ENCODE measurements at regions not wholly inside any gene's neighbourhood (a gene's known extent, or its start where the extent isn't known, plus 50 kb on each side); places are given as distances from the start of the nearest gene placed in this dataset.
"Not testable (repeated sequence)": the region's sequence is repeated elsewhere in the genome, so short reads cannot be mapped to it uniquely, and the experiment has no call there.

DNA sequence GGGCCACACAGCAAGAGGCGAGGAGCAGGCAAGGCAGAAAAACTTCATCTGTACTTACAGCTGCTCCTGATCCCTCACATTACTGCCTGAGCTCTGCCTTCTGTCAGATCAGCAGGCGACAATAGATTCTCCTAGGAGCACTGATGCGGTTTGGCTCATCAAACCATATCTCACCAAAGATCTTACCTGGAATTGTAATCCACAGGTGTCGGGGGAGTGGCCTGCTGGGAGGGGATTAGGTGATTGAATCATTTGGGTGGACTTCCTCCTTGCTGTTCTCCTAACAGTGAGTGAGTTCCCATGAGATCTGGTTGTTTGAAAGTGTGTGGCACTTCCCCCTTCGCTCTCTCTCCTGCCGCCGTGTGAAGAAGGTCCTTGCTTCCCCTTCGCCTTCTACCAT lies 647.3 kb downstream of the SOCS6 start:
- no peak for DNase-seq

DNA sequence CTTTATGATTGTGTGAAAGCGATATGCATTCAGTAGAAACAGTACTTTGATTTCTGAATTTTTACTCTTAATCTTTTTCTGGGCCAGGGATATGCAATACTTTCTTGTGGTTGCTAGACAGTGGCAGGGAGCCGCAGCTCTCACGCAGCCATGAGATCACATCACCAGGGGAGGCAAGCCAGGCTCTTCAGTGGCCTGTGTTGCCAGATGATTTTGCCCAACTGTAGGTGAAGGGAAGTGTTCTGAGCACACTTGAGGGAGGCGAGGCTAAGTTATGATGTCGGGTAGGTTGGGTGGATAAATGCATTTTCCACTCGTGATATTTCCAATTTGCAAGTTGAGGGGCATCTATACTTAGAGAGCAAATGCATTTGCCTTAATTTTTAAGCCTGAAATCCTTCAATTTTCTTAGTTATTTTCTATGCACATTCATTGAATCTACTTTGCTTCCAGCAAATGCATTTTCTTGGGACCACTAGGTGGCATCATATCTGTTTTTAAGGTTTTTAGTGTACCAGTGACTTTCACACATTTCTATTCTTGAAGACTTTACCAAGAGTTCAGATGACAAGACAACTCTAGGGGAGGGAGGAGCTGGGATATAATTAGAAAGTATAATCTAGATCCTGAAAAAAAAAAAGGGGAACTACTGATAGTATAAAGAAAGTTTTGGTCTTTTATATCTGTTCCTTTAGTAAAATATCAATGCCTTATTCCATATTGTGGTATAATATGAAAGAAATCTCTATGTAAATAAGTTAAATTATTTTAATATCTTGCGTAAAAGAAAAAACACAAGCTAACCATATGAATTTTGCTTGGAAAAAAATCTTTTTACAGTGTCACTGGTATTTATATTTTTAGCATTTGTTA lies 643.3 kb downstream of the SOCS6 start:
- DNase-seq, result peak; percentile 26

DNA sequence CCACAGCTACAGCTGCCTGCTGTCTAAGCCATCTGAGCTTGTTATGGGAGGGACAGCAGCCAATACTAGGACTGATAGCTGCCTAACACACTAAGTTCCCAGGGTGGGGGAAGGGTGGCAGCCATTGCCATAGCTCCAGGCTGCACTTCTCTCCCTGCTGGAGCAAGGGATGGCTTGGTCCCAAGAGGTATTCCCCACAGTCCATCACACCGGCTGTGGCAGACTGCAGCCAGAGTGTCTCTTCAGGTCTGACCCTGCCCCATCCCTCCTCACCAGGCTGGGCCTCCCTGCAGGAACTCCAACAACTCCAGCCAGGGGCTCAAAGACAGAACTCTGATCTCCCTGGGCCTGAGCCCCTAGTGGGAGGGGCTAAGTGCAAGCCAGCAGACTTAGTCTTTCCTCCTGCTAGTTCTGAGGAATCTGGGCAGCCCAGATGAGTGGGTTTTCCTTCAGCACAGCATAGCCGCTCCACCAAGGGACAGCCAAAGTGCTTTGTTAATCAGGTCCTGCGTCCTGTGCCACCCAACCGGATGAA lies 632.1 kb downstream of the SOCS6 start:
- DNase-seq, result no peak

DNA sequence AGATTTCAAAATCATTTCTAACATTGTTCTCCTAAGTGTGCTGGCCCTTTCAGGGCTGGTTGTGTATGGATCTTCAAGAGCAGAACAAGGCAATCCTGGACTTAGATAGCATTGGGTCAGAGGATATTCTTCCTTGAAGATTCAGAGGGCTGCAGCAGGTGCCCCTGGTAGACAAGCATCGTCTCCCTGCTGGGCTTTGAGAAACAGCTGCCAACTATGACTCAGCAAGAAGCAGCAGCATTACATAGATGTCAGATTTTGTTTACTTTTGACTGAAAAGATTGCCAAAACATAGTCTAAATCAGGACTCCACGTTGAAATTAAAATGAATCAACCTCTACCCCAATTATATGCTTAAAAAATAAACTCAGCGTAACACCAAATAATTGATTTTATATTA lies 618.8 kb downstream of the SOCS6 start:
- DNase-seq, result no peak

DNA sequence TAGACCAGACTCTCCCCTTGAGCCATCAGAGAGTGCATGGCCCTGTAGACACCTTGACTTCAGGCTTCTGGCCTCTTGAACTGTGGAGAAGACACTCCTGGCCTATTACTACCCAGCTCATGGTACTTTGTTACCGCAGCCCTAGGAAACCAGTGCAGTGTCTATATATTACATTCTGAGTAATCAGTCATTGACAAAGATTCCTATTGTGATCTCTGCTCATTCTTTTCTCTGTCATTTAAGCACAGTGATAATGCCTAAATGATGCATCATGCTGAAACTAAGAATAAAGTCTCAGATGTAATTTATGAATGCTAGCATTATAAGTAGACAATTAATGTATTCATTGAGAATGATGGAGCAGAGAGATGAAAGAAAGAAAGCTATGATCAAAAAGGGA lies 603.5 kb downstream of the SOCS6 start:
- no peak for DNase-seq

DNA sequence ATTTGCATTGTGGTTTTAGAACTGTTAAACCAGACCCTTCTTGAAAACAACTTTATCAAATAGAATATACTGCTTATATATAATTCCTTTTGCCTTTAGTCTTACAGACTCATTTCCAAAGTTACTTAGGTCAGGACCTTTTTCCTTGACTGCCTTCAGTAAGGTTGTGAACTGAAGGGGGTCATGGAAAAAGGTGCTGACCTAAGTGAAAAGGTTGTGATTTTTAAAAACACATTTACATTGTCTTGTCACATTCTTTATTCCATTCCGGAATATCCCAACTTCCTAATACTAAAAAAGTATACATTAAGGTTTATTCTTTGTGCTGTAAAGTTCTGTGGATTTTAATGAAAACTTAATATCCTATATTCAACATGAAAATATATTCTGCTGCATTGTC lies 581.4 kb downstream of the SOCS6 start:
- DNase-seq, result no peak

DNA sequence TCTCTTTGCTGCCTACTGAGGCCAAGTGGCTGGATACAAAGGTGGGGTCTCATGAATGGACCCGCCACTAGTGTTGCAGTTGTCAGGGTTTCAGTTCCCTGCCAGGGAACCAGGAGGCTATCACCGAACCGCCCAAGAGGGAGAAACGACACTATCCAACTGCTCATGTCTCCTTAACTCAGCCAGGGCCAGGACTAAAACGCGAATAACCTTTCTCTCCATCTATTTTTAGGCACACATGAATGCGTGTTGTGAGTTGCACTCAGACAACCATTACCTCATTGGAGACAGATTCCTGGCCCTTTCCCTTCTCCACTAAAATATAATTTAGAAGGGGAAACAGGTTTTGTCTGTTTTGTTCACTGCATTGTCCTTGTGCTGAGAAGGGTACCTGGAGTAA lies 559.5 kb downstream of the SOCS6 start:
- DNase-seq, result no peak

DNA sequence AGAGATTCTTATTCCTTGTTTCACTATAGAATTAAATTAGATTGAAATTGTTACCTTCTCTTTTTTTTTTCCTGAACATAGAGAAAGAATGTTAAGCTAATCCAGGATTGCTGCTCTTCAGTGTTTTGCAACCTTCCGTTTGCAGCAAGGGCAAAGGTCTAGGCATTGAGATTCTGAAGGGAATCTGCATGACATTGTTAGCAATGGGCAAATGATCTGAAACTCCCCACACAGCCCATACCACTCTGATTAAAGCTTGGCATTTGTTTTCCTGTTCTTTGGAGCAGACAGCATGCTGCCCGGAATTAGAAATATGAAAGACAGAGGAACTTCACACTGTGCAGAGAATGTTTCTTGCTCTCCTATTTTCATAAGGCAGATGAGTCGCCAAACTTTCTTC lies 551.8 kb downstream of the SOCS6 start:
- DNase-seq, result no peak

DNA sequence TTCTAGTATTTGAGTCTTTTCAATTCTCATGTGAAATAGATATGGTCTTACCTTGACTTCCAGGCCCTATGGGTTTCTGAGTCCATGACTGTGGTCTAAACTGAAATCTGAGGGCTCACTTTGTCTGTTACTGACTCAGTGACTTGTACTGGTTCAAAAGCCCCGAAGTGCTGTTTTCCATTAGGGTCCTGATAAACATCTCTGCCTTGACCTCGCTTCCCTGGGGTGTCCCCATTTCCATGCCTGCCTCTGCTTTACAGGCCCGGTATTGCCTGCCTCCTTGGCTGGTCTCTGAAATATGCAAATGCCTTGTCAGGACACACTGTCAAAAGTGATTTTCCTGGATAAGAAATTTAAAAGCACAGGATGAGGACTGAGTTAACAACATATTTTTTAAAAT lies 538.8 kb downstream of the SOCS6 start:
- DNase-seq, result no peak

DNA sequence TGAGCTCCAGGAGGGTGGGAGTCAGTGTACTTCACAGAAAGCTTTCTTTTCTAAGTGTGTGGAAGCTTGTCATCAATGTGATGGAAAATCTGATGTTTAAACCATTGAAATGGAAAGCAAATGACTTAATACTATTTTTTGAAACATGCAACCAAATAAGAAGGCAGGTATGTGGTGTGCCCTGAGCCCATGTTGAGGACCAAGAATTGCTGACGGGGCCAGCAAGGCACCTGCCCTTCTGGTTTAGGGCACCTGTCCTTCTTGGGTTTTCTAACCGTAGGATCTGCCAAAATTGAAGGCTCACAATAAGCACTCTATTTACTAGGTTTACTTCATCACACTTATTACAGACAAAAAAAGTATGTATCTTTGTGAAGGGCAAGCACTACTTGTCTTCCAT lies 537.7 kb downstream of the SOCS6 start:
- no peak for DNase-seq

DNA sequence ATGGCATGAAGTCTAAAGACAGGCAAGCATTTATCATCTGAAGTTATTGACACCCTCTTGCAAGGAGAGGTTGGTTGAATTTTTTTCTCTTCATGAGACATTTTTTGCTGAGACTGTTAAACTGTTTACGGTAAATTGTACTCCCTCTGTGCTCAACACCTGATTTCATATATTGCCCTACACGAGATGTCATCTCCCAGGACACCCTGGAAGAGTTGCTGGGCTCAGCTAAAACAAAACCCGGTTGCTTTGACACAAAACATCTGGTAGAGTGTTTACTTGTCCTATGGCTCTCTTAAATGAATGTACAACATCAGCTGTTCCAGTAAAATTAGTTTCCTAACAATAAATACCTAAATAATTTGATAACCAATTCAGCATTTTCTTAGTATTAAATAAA lies 533.8 kb downstream of the SOCS6 start:
- DNase-seq, result no peak

DNA sequence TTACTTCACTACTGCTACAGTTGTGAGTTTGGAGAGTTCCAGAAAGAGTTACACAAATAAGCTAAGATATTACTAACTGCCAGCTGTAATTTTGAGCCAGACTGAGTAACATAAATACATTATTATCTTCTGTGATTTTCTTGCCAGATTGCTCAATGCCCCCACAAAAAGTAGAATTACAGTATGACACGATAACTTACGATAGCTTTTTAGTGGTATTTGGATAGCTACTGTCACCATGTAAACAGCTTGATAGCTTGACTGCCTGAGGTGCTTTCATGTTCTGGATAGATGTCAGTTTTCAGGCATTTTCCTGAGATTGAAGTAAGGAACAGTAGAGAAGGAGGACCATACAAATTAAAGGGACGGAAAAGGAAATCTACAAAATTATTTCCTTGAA lies 533.3 kb downstream of the SOCS6 start:
- no peak for DNase-seq

DNA sequence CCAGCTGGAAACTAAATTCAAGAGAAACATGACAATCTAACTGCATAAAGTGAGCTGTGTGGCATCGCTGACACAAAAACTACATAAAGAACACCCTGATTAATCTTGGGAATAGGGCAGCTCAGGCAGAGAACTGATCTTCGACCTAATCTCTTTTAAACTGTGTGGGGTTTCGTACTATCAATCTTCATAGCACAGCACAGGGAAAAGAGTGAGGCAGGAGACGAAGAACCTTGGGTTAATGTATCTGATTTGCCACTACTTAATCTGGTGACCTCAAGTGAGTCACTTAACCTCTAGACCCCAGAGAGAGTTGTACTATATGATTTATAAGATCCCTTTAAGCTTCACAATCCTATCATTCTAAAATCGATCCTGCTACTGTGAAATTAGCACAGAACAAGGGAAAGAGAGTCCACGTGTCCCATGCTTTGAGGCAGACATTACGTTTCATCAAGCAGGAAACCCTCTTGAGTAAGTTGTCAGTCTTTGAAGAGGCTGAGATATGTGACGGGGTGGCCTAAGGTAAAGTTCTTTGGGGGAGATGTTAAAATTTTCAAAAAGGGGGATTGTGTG lies 519.7 kb downstream of the SOCS6 start:
- no peak for DNase-seq

DNA sequence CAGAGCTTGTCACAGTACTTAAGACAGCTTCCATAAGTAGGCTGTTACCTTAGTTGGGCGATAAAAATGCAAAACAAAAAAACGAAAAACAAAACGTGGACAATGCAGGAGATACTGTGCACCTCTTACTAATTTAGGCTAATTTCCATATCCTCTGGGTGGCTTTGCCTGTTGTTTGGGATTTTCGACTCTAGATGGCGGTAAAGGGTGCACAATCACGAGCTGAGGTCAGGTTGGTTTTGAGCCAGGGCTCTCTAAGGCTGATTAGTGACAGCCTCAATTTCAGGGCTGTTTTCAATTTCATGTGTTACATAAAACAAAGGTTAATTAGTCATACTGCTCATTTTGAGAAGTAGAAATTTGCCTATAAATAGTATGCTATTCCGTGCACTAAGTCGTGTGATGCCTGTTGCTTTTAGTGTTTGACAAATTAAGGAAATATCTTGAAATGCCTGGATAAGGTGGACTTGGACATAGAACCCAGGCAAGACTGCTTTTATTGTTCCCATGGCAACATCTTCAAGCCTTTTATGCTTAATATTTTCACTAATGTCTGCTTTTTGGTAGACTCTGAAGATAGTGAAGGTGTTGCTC lies 493.1 kb downstream of the SOCS6 start:
- peak; percentile 65 for DNase-seq

DNA sequence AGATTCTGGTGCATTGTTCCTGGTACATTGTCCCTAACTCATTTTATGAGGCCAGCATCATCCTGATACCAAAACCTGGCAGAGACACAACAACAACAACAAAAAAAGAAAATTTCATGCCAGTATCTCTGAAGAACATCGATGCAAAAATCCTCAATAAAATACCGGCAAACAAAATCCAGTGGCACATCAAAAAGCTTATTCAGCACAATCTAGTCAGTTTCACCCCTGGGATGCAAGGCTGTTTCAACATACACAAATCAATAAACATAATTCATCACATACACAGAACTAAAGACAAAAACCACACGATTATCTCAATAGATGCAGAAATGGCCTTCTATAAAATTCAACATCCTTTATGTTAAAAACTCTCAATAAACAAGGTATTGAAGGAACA lies 477.4 kb downstream of the SOCS6 start:
- not testable (repeated sequence) for DNase-seq

DNA sequence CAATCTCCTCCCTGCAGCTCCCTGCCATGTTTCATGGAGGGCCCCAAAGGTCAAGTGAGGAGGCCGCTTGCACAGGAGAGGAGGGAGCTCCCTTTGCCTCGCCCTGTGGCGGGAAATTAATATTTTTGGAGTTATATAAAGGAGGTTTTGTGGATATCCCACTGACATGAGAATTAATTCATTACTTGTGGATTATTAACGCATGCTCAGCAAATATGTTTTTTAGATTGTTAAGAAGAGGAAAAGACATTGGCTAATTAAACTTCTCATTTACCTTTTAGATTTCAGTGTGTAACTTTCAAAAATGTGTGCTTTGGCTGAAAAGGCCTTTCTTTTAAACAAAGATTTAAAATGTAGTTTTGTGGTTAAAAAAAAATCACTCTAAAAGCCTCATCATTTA lies 474.0 kb downstream of the SOCS6 start:
- no peak for DNase-seq

DNA sequence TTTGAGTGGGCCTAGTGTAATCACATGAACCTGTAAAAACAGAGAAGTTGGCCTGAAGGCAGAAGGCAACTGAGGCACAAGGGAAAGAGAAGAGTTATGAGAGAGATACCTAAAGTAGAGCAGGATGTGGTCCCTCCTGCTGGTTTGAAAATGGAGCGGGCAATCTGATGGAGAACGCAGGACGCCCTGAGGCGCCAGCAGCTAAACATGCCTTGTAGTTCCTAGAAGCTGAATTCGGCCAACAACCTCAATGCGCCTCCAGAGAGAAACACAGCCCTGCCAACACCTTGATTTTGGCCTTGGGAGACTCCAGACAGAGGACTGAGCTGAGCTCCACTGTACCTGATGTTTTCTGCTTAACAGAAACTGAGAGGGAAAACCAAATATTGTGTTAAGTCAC lies 469.9 kb downstream of the SOCS6 start:
- no peak for DNase-seq

DNA sequence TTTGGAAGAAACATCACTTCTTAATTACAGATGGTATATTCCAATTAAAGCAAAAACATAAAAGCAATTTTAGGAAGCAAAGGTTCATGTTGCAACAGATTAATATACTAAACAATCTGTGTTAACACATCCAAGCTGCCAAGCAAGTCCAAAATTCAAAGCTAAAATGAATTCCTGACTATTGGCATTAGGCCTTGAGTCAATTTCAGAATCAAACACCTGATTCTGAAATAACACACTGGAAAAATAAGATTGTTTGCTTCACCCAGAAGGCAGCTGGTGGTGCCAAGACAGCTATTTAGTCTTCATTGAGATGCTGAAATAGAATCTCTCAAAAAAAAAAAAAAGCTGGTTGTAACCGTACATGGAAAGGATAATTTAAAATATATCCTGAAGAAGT lies 465.6 kb downstream of the SOCS6 start:
- DNase-seq, result no peak

DNA sequence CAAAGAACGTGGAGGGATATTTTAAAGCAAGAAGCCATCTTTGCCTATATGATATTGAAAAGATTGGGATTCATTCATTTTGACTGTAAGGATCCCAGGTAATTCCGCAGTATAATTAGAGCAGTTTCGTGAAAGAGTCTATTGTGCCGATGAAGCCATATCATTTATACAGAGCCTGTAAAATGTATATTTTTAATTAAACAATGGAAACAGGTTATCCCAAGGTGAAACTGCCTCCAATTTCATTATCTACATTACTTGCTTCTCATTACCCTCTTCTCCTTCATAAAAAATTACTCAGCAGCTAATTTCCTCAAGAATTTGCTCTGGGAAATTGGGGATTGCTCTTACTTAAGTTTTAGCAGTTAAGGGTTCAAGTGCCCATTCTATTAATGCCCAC lies 444.1 kb downstream of the SOCS6 start:
- no peak for DNase-seq

DNA sequence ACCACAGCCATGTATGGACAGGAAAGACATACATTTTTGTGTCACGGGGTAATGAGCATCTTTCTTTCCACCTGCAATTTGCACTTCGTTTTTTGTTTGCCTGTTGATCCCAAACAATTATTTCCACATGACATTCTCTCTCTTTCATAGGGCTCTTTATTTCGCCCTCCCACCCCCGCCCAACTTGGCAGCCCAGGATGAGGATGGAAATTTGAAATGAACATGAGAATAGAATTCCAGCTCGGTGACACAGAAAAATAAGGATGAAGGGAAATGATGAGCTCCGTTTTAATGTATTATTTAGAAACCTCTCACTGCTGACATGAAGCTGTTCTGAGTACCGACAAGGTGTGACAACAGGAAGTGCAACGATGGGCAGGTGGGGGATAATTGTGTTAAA lies 443.3 kb downstream of the SOCS6 start:
- DNase-seq, result no peak

DNA sequence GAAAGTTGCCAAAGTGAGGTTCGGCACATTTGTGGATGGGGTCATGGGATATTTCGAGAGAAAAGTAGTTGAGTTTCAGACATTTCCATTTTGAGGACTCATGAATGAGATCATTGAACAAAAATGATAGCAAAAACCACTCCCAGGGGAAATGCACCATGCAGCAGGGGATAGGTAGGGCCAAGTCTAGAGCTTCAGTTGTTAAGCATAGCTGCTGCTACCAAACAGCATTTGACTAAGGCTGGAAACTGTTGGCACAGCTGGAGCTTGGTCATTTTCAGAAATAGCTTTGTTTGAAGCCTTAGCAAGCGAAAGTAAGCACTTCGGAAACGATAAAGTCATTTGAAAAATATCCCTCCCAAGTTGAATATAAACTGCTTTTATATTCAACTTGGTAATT lies 431.8 kb downstream of the SOCS6 start:
- DNase-seq, result no peak

DNA sequence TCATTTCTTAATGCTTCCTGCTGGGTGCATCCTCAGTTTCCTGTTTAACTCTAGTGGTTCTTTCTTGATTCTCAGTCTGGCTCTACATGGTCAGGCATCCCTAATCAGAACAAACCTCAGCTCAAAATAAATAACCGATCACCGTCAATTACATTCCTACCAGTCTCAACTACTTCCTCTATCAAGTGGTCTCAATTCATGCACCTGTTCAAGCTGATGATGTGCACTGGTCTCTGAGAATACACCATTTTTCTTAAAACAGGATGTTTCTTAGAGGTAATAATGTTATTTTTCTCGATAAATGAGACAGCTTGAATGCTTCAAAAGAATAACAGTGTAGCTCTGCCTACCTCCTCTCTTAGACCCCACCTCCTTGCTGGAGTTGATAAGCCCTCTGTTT lies 420.9 kb downstream of the SOCS6 start:
- DNase-seq, result no peak

DNA sequence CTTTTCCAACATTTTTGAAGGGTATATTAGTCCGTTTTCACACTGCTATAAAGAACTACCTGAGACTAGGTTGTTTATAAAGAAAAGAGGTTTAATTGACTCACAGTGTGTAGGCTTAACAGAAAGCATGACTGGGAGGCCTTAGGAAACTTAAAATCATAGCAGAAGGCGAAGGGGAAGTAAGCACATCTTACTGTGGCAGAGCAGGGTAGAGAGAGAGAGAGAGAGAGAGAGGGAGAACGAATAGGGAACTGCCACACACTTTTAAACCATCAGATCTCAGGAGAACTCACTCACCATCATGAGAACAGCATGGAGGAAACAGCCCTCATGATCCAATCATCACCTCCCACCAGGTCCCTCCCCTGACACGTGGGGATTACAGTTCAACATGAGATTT lies 420.3 kb downstream of the SOCS6 start:
- DNase-seq, result no peak

DNA sequence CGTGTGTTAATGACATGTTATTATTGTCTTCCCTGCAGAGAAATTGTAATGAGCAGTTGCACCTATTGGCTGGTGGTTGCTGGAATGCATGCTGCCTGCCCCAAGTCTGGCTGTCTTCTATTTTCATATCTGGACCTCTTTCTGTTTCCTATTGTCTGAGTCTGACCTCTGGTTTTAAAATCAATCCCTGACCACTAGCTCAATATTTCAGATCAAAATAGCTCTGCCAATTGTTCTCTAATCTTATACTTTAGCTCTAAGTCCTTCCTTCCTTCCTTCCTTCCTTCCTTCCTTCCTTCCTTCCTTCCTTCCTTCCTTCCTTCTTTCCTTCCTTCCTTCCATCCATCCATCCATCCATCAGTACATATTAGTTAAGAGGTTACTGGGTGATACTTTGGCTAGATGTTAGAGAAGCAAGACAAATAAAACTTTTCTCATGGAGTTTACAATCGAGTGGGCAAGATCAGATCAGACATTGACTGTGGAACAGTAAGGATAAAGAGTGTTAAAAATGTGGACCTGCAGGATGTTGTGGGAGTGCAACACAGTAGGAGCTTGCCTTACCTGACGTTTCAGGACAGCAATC lies 417.1 kb downstream of the SOCS6 start:
- DNase-seq, result no peak

Measured in activated CD4-positive, alpha-beta T cell treated with anti-CD3 and anti-CD28 coated beads, Interleukin-2, Interleukin-6, amounts not matched to agents 100 ng/mL and 50 ng/mL, durations not matched to agents 16 hours and 8 hours (primary cell).